IgD-negative memory B cell (primary cell): ENCODE measurements at regions not wholly inside any gene's neighbourhood (a gene's known extent, or its start where the extent isn't known, plus 50 kb on each side); places are given as distances from the start of the nearest gene placed in this dataset.

Experiments used
- H3K27ac Mint-ChIP-seq, 3 donors: one replicate each; pipeline ENCODE4 v1.8.0; 2020 to 2022; ENCODE audit warnings: mild to moderate bottlenecking in 3 of 3, mixed read lengths in 3 of 3, moderate library complexity in 1 of 3
- H3K27me3 Mint-ChIP-seq: one replicate; pipeline ENCODE4 v1.8.0; 2021; ENCODE audit warnings: mixed read lengths
- H3K36me3 Mint-ChIP-seq: one replicate; pipeline ENCODE4 v1.8.0; 2020; ENCODE audit warnings: mild to moderate bottlenecking, mixed read lengths
- H3K4me1 Mint-ChIP-seq, 3 donors: one replicate each; pipeline ENCODE4 v1.8.0; 2020 to 2022; ENCODE audit warnings: mixed read lengths in 3 of 3, mild to moderate bottlenecking in 1 of 3
- H3K4me3 Mint-ChIP-seq, 4 donors: one replicate each; pipeline ENCODE4 v1.8.0; 2020 to 2022; ENCODE audit warnings: mild to moderate bottlenecking in 4 of 4, mixed read lengths in 4 of 4, moderate library complexity in 3 of 4
- H3K9me3 Mint-ChIP-seq, 3 donors: one replicate each; pipeline ENCODE4 v1.8.0; 2020 to 2021; ENCODE audit warnings: mixed read lengths in 3 of 3, mild to moderate bottlenecking in 1 of 3

- Mint-ChIP-seq H3K36me3 (no peaks in the 10 kb centered on the region), H3K9me3 (peaks cover 2 to 18% (median 2%) of the 10 kb centered on the region in 3 donors), H3K4me3 (no peak overlapping the region), H3K4me1 (no peaks in the 10 kb centered on the region), H3K27me3 (no peaks in the 10 kb centered on the region), H3K27ac (no peak overlapping the region)
Observed at GRCh38 chr16:76182041-76182635, 95.1 kb upstream of the CNTNAP4 start.

GRCh38 chr16:76183647-76184046 is 93.6 kb upstream of the CNTNAP4 start:
- no peak overlapping the region for H3K27ac Mint-ChIP-seq
- no peak overlapping the region for H3K4me3 Mint-ChIP-seq
- H3K27me3 Mint-ChIP-seq = no peaks in the 10 kb centered on the region
- H3K9me3 Mint-ChIP-seq = peaks cover 2 to 28% (median 8%) of the 10 kb centered on the region in 3 donors
- H3K4me1 Mint-ChIP-seq = no peaks in the 10 kb centered on the region
- no peaks in the 10 kb centered on the region for H3K36me3 Mint-ChIP-seq

DNA sequence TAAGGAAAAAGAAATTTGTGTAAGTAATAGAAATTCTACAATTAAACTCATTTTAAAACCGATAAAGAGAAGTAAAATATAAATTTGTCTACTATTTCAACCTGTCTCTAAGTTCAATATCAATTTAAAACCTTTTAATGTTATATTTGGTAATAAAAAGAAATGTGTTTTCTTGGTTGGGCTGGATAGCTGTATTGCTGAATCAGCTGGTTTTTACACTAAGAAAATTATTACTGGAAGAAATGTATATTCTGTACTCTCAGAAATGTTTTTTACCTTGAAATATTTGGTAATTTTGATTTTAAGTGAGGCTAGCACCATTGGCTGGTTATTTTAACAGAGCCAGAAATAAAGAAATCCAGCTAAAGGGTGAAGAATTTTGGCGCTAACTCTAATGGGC is 87.1 kb upstream of the CNTNAP4 start:
- Mint-ChIP-seq H3K27me3 (no peaks in the 10 kb centered on the region), H3K27ac (no peak overlapping the region), H3K9me3 (peaks cover 4 to 17% (median 8%) of the 10 kb centered on the region in 3 donors), H3K4me1 (no peaks in the 10 kb centered on the region), H3K4me3 (no peak overlapping the region), H3K36me3 (no peaks in the 10 kb centered on the region)

- no peaks in the 10 kb centered on the region for H3K36me3 Mint-ChIP-seq
Observed at GRCh38 chr16:76190480-76190879, 86.7 kb upstream of the CNTNAP4 start.

DNA sequence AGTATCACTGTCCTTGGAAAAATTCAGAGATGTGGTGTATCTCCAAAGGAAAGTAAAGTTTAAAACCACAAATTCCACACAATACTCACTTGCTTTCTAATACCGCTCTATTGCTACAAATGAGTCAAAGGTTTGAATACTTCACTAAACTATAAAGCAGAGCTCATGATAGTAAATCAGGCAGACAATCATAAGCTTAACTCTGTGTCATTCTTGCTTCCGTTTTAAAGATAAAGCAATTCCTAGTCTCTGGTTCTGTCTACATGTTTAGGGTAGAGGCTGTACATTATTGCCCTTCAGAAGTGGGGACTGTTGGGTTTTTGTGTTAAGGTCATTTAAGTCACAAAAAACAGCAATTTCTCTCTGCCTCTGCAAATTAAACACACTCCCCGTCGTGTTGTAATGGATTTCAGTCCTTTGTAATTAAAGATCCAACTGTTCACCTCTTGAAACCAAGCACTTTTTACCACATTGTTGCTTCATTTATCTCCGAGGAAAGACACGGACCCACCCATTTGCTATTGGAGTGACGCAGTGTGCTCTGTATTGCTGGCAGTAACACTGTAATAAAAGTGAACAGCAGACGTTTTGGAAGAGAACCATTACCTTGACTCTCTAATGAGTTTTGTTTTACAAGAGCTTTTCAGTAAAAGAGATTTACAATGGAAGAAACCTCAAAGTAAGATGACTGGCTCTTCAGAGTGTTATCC is 83.1 kb upstream of the CNTNAP4 start:
- Mint-ChIP-seq H3K36me3 (no peaks in the 10 kb centered on the region), H3K4me3 (no peak overlapping the region), H3K4me1 (no peaks in the 10 kb centered on the region), H3K27ac (no peak overlapping the region), H3K9me3 (no peaks in the 10 kb centered on the region), H3K27me3 (no peaks in the 10 kb centered on the region)

More at GRCh38 chr16:76190480-76190879, 86.7 kb upstream of the CNTNAP4 start:
- no peak overlapping the region for H3K4me3 Mint-ChIP-seq
- H3K27me3 Mint-ChIP-seq = no peaks in the 10 kb centered on the region
- H3K9me3 Mint-ChIP-seq = peaks cover 4 to 17% (median 8%) of the 10 kb centered on the region in 3 donors
- no peaks in the 10 kb centered on the region for H3K4me1 Mint-ChIP-seq
- H3K27ac Mint-ChIP-seq = no peak overlapping the region

DNA sequence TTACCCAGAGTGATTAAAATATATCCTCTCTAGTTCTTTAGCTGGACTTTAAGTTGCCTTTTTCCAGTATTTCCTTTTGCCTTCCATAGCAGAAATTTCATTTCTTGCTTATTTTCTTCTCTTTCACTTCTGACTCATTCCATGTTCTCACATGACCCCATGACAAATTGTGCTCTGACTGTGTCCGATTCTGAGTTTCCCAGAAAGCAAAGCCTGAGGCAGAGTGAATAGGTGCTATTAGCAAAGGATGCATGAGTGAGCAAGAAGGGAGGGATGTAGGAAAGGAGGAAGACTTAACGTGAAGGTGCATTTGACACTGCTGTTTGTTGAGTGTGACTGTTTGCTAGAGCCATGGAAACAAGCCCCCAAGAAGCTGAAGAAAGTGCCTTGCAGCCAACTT is 82.6 kb upstream of the CNTNAP4 start:
- H3K4me1 Mint-ChIP-seq = no peaks in the 10 kb centered on the region
- H3K9me3 Mint-ChIP-seq = no peaks in the 10 kb centered on the region
- H3K36me3 Mint-ChIP-seq = no peaks in the 10 kb centered on the region
- H3K4me3 Mint-ChIP-seq = no peak overlapping the region
- no peak overlapping the region for H3K27ac Mint-ChIP-seq
- H3K27me3 Mint-ChIP-seq = no peaks in the 10 kb centered on the region

DNA sequence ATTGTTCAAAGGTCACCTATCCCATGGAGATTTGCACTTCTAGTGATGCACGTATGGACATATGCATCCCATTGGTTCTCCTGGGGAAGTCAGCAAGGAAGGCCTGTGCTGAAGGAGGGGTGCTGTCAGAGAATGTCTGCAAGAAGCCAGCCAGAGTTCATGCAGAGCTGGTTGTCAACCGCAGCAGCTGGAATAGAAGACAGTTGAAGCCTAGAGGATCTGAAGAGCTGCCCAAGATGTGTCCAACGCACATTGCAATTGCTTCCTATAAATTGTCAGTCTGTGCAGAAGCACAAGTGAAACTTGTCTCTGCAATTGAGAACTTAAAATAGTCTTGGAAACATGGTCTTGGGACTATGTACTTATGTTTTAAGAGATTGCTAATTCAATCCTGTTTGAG is 82.1 kb upstream of the CNTNAP4 start:
- Mint-ChIP-seq H3K4me3 (no peak overlapping the region), H3K27me3 (no peaks in the 10 kb centered on the region), H3K4me1 (no peaks in the 10 kb centered on the region), H3K9me3 (no peaks in the 10 kb centered on the region), H3K27ac (no peak overlapping the region), H3K36me3 (no peaks in the 10 kb centered on the region)

- H3K27me3 Mint-ChIP-seq = no peaks in the 10 kb centered on the region
- H3K9me3 Mint-ChIP-seq = no peaks in the 10 kb centered on the region
- no peak overlapping the region for H3K4me3 Mint-ChIP-seq
- H3K27ac Mint-ChIP-seq = no peak overlapping the region
- no peaks in the 10 kb centered on the region for H3K4me1 Mint-ChIP-seq
- H3K36me3 Mint-ChIP-seq = no peaks in the 10 kb centered on the region
Observed at GRCh38 chr16:76195648-76196047, 81.6 kb upstream of the CNTNAP4 start.

GRCh38 chr16:76197900-76198299 is 79.3 kb upstream of the CNTNAP4 start:
- no peaks in the 10 kb centered on the region for H3K4me1 Mint-ChIP-seq
- no peaks in the 10 kb centered on the region for H3K36me3 Mint-ChIP-seq
- H3K9me3 Mint-ChIP-seq = no peaks in the 10 kb centered on the region
- H3K4me3 Mint-ChIP-seq = no peak overlapping the region
- H3K27ac Mint-ChIP-seq = no peak overlapping the region
- H3K27me3 Mint-ChIP-seq = no peaks in the 10 kb centered on the region

DNA sequence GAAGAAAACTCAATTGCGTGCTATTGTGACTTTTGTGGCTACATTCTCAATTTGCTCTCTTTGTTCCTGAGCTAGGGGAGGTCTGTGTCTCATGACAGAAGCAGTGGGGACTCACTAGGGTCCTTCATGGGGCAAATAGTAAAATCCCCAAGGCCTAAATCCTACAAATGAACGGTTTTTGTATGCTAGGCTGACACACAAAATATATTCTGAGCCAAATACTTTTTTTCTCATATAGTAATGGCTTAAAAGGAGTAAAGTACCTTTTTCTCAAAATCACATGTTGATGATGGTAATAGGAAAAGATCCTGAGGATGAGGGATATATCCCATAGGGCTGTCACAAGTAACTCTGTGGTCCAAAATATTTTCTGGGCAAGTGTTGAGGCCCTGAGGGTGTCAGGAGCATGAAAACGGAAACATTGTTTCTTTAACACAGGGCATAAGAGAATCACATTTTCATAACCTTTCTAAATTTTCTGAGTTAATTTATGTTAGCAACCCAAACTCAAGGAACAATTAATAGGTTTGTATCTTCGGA is 77.5 kb upstream of the CNTNAP4 start:
- Mint-ChIP-seq H3K4me1 (no peaks in the 10 kb centered on the region), H3K36me3 (no peaks in the 10 kb centered on the region), H3K27me3 (no peaks in the 10 kb centered on the region), H3K27ac (no peak overlapping the region), H3K9me3 (peaks cover 0 to 4% (median 2%) of the 10 kb centered on the region in 3 donors), H3K4me3 (no peak overlapping the region)

DNA sequence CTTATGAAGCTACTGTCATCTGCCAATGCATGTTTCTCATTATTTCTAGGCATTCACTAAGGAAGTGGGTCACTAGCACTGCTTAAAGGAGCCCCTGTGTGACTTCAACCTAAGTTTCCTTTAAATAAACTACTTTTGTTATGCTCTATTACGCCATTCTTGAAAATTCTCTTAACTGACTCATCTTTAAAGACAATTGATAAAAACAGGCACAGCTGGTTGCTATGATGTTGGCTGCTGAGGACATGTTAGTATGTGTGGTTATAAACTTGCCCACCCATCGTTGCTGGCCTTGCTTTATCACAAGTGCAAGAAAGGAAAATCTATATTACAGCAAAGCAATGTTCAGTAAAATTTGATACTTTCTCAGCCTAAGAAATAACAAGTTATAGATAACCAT is 75.8 kb upstream of the CNTNAP4 start:
- no peaks in the 10 kb centered on the region for H3K27me3 Mint-ChIP-seq
- H3K9me3 Mint-ChIP-seq = peaks cover 0 to 4% (median 3%) of the 10 kb centered on the region in 3 donors
- no peaks in the 10 kb centered on the region for H3K36me3 Mint-ChIP-seq
- H3K4me3 Mint-ChIP-seq = no peak overlapping the region
- H3K4me1 Mint-ChIP-seq = no peaks in the 10 kb centered on the region
- no peak overlapping the region for H3K27ac Mint-ChIP-seq

GRCh38 chr16:76204249-76204648 is 73.0 kb upstream of the CNTNAP4 start:
- no peaks in the 10 kb centered on the region for H3K4me1 Mint-ChIP-seq
- H3K4me3 Mint-ChIP-seq = no peak overlapping the region
- peaks cover 1% of the 10 kb centered on the region for H3K36me3 Mint-ChIP-seq
- H3K27ac Mint-ChIP-seq = no peak overlapping the region
- no peaks in the 10 kb centered on the region for H3K27me3 Mint-ChIP-seq
- peaks cover 0 to 6% (median 4%) of the 10 kb centered on the region in 3 donors for H3K9me3 Mint-ChIP-seq

GRCh38 chr16:76207270-76207669 is 69.9 kb upstream of the CNTNAP4 start:
- H3K27me3 Mint-ChIP-seq = no peaks in the 10 kb centered on the region
- no peak overlapping the region for H3K27ac Mint-ChIP-seq
- no peak overlapping the region for H3K4me3 Mint-ChIP-seq
- peaks cover 1% of the 10 kb centered on the region for H3K36me3 Mint-ChIP-seq
- H3K9me3 Mint-ChIP-seq = peaks cover 0 to 9% (median 8%) of the 10 kb centered on the region in 3 donors
- no peaks in the 10 kb centered on the region for H3K4me1 Mint-ChIP-seq

- Mint-ChIP-seq H3K4me1 (no peaks in the 10 kb centered on the region), H3K4me3 (no peak overlapping the region), H3K27ac (no peak overlapping the region), H3K36me3 (peaks cover 1% of the 10 kb centered on the region), H3K27me3 (no peaks in the 10 kb centered on the region), H3K9me3 (peaks cover 4 to 17% (median 8%) of the 10 kb centered on the region in 3 donors)
Observed at GRCh38 chr16:76210157-76210556, 67.0 kb upstream of the CNTNAP4 start.

DNA sequence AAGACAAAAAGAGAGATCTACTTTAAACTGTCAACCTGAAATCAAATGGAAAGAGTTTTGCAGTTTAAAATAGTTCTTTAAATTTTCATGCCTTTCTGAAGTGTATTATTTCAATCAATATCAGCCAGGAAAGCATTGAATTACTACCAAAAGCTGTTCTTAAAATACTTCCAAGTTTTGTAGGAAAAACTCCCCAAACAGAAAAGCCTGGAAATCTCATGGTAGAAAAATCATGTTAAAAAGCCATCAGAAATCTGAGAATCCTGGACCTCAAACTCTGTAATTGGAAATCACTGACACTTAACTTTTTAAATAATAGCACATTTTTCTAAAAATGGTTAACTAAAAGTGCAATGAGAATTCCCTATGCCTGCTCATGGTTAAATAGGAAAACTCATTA is 63.3 kb upstream of the CNTNAP4 start:
- Mint-ChIP-seq H3K27me3 (no peaks in the 10 kb centered on the region), H3K4me3 (no peak overlapping the region), H3K36me3 (no peaks in the 10 kb centered on the region), H3K4me1 (no peaks in the 10 kb centered on the region), H3K27ac (no peak overlapping the region), H3K9me3 (peaks cover 4 to 17% (median 8%) of the 10 kb centered on the region in 3 donors)

GRCh38 chr16:76214856-76215255 is 62.3 kb upstream of the CNTNAP4 start:
- Mint-ChIP-seq H3K27me3 (no peaks in the 10 kb centered on the region), H3K4me1 (no peaks in the 10 kb centered on the region), H3K27ac (no peak overlapping the region), H3K4me3 (no peak overlapping the region), H3K9me3 (peaks cover 4 to 17% (median 6%) of the 10 kb centered on the region in 3 donors), H3K36me3 (no peaks in the 10 kb centered on the region)
